WTC11 (cell line): ENCODE measurements at regions not wholly inside any gene's neighbourhood (a gene's known extent, or its start where the extent isn't known, plus 50 kb on each side); places are given as distances from the start of the nearest gene placed in this dataset.
"Not testable (repeated sequence)": the region's sequence is repeated elsewhere in the genome, so short reads cannot be mapped to it uniquely, and the experiment has no call there.

Experiments
- ATAC-seq: fragments of 200-7000 bp; cut with Tn5 transposase; 2 replicates; pipeline ENCODE4 v1.10.0; 2021; ENCODE audit warnings: mild to moderate bottlenecking, moderate library complexity
- CTCF ChIA-PET: fragments of 300-600 bp; sonication (Branson Sonifier 250); formaldehyde crosslinking; loops from one replicate; lab custom pipeline; 2021; ENCODE audit warnings: antibody characterized with exemption; lab: Charles Lee
- POLR2A ChIA-PET: fragments of 350-600 bp; sonication (Branson Sonifier 250); formaldehyde crosslinking; loops from one replicate; lab custom pipeline; 2021; ENCODE audit warnings: antibody characterized with exemption; lab: Charles Lee
- DNase-seq: peaks from one replicate; pipeline ENCODE4 v3.0.0; 2021; ENCODE audit warnings: low spot score
- H3K27ac Mint-ChIP-seq: 2 replicates; pipeline ENCODE4 v1.8.0; 2021; ENCODE audit warnings: mixed read lengths
- H3K27me3 Mint-ChIP-seq: 2 replicates; pipeline ENCODE4 v1.8.0; 2021; ENCODE audit warnings: low read depth, mild to moderate bottlenecking, moderate library complexity, mixed read lengths
- H3K36me3 Mint-ChIP-seq: 2 replicates; pipeline ENCODE4 v1.8.0; 2021; ENCODE audit warnings: mixed read lengths
- H3K4me1 Mint-ChIP-seq: 2 replicates; pipeline ENCODE4 v1.8.0; 2022; ENCODE audit warnings: mixed read lengths
- H3K4me3 Mint-ChIP-seq: 2 replicates; pipeline ENCODE4 v1.8.0; 2021; ENCODE audit warnings: mild to moderate bottlenecking, moderate library complexity, mixed read lengths
- H3K9me3 Mint-ChIP-seq: 2 replicates; pipeline ENCODE4 v1.8.0; 2021; ENCODE audit warnings: mixed read lengths
- CREM ChIP-seq: sonication (generic); formaldehyde crosslinking; IDR thresholded peaks from 2 replicates; pipeline ENCODE4 v1.8.1; 2022; ENCODE audit warnings: mild to moderate bottlenecking, missing genetic modification reagents, moderate library complexity
- ELF4 ChIP-seq: sonication (generic); formaldehyde crosslinking; IDR thresholded peaks from 2 replicates; pipeline ENCODE4 v1.8.1; 2022; ENCODE audit warnings: low read depth, mild to moderate bottlenecking, moderate library complexity, missing genetic modification reagents
- ESRRA ChIP-seq: sonication (generic); formaldehyde crosslinking; IDR thresholded peaks from 2 replicates; pipeline ENCODE4 v1.8.1; 2022; ENCODE audit warnings: mild to moderate bottlenecking, missing genetic modification reagents, borderline replicate concordance
- FOXP1 ChIP-seq: sonication (generic); formaldehyde crosslinking; IDR thresholded peaks from 2 replicates; pipeline ENCODE4 v1.8.0; 2022; ENCODE audit warnings: missing genetic modification reagents, mild to moderate bottlenecking, moderate library complexity, borderline replicate concordance
- GABPB1 ChIP-seq: sonication (generic); formaldehyde crosslinking; IDR thresholded peaks from 2 replicates; pipeline ENCODE4 v1.8.1; 2023; ENCODE audit warnings: mild to moderate bottlenecking, missing genetic modification reagents
- GTF2I ChIP-seq: fragments of 250-450 bp; sonication (Bioruptor Pico); conservative IDR thresholded peaks from 2 replicates; pipeline ENCODE4 v1.4.0; 2021; ENCODE audit warnings: mild to moderate bottlenecking
- KAT7 ChIP-seq: sonication (generic); formaldehyde crosslinking; IDR thresholded peaks from 2 replicates; pipeline ENCODE4 v1.8.1; 2023; ENCODE audit warnings: missing genetic modification reagents, mild to moderate bottlenecking, borderline replicate concordance
- NFATC4 ChIP-seq: fragments of 250-450 bp; sonication (Bioruptor Pico); IDR thresholded peaks from 2 replicates; pipeline ENCODE4 v1.9.0; 2021; ENCODE audit warnings: mild to moderate bottlenecking
- NFE2L1 ChIP-seq: sonication (generic); formaldehyde crosslinking; IDR thresholded peaks from 2 replicates; pipeline ENCODE4 v1.8.1; 2023; ENCODE audit warnings: missing genetic modification reagents
- OVOL2 ChIP-seq: fragments of 250-450 bp; sonication (Bioruptor Pico); IDR thresholded peaks from 2 replicates; pipeline ENCODE4 v1.9.0; 2021; ENCODE audit warnings: mild to moderate bottlenecking, borderline replicate concordance
- PREB ChIP-seq: sonication (generic); formaldehyde crosslinking; IDR thresholded peaks from 2 replicates; pipeline ENCODE4 v1.8.1; 2022; ENCODE audit warnings: mild to moderate bottlenecking, missing genetic modification reagents, moderate library complexity, borderline replicate concordance
- PRRX2 ChIP-seq: fragments of 250-450 bp; sonication (Bioruptor Pico); IDR thresholded peaks from 2 replicates; pipeline ENCODE4 v1.8.0; 2021; ENCODE audit warnings: mild to moderate bottlenecking
- ZBTB21 ChIP-seq: sonication (generic); formaldehyde crosslinking; IDR thresholded peaks from 2 replicates; pipeline ENCODE4 v1.8.1; 2023; ENCODE audit warnings: mild to moderate bottlenecking, missing genetic modification reagents, borderline replicate concordance
- ZNF138 ChIP-seq: sonication (generic); formaldehyde crosslinking; conservative IDR thresholded peaks from 2 replicates; pipeline ENCODE4 v1.8.1; 2022; ENCODE audit warnings: mild to moderate bottlenecking, moderate library complexity, missing genetic modification reagents
- ZNF281 ChIP-seq: sonication (generic); formaldehyde crosslinking; IDR thresholded peaks from 2 replicates; pipeline ENCODE4 v1.8.0; 2023; ENCODE audit warnings: mild to moderate bottlenecking, missing genetic modification reagents
- ZNF317 ChIP-seq: sonication (generic); formaldehyde crosslinking; IDR thresholded peaks from 2 replicates; pipeline ENCODE4 v1.8.1; 2023; ENCODE audit warnings: low read depth, mild to moderate bottlenecking, moderate library complexity, missing genetic modification reagents, borderline replicate concordance
- ZNF416 ChIP-seq: fragments of 250-450 bp; sonication (Bioruptor Pico); IDR thresholded peaks from 2 replicates; pipeline ENCODE4 v1.9.0; 2021; ENCODE audit warnings: mild to moderate bottlenecking, inconsistent platforms
- ZNF425 ChIP-seq: fragments of 250-450 bp; sonication (Bioruptor Pico); conservative IDR thresholded peaks from 2 replicates; pipeline ENCODE4 v1.9.0; 2021; ENCODE audit warnings: mild to moderate bottlenecking
- ZNF671 ChIP-seq: fragments of 250-450 bp; sonication (Bioruptor Pico); IDR thresholded peaks from 2 replicates; pipeline ENCODE4 v1.8.0; 2021; ENCODE audit warnings: mild to moderate bottlenecking
- TF ChIP-seq, protein P1 (sequence below): fragments of 250-450 bp; sonication (Bioruptor Pico); IDR thresholded peaks from 2 replicates; pipeline ENCODE4 v1.9.0; 2021; ENCODE audit warnings: moderate library complexity, mild to moderate bottlenecking, inconsistent platforms, borderline replicate concordance
- TF ChIP-seq, protein P2 (sequence below): sonication (generic); formaldehyde crosslinking; IDR thresholded peaks from 2 replicates; pipeline ENCODE4 v1.8.1; 2022; ENCODE audit warnings: low read depth, missing genetic modification reagents, borderline replicate concordance
- TF ChIP-seq, protein P3 (sequence below): sonication (generic); formaldehyde crosslinking; conservative IDR thresholded peaks from 2 replicates; pipeline ENCODE4 v1.8.1; 2022; ENCODE audit warnings: mild to moderate bottlenecking, missing genetic modification reagents
- TF ChIP-seq, protein P4 (sequence below): sonication (generic); formaldehyde crosslinking; IDR thresholded peaks from 2 replicates; pipeline ENCODE4 v1.8.0; 2022; ENCODE audit warnings: mild to moderate bottlenecking, missing genetic modification reagents

- TF ChIP-seq GTF2I (CRISPR knock-in tag) (no peak), NFATC4 (CRISPR knock-in tag) (no peak), GABPB1 (CRISPR knock-in tag) (no peak), ZNF425 (CRISPR knock-in tag) (no peak), NFE2L1 (CRISPR knock-in tag) (no peak), OVOL2 (CRISPR knock-in tag) (no peak)
- TF ChIP-seq, protein P1, sequence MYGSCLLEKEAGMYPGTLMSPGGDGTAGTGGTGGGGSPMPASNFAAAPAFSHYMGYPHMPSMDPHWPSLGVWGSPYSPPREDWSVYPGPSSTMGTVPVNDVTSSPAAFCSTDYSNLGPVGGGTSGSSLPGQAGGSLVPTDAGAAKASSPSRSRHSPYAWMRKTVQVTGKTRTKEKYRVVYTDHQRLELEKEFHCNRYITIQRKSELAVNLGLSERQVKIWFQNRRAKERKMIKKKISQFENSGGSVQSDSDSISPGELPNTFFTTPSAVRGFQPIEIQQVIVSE: no peak
- TF ChIP-seq, protein P2, sequence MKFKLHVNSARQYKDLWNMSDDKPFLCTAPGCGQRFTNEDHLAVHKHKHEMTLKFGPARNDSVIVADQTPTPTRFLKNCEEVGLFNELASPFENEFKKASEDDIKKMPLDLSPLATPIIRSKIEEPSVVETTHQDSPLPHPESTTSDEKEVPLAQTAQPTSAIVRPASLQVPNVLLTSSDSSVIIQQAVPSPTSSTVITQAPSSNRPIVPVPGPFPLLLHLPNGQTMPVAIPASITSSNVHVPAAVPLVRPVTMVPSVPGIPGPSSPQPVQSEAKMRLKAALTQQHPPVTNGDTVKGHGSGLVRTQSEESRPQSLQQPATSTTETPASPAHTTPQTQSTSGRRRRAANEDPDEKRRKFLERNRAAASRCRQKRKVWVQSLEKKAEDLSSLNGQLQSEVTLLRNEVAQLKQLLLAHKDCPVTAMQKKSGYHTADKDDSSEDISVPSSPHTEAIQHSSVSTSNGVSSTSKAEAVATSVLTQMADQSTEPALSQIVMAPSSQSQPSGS (CRISPR knock-in tag): no peak
- TF ChIP-seq, all 79 proteins: peak for 0
Measured at GRCh38 chr22:40108396-40108795, 69.3 kb upstream of the TNRC6B start (continued).

DNA sequence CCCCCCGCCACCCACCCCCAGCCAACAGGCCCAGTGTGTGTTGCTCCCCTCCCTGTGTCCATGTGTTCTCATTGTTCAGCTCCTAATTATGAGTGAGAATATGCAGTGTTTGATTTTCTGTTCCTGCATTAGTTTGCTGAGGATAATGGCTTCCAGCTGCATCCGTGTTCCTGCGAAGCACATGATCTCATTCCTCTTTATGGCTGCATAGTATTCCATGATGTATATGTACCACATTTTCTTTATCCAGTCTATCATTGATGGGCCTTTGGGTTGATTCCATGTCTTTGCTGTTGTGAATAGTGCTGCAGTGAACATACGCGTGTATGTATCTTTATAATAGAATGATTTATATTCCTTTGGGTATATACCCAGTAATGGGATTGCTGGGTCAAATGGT is 68.8 kb upstream of the TNRC6B start:
- H3K4me1 Mint-ChIP-seq, DNase-seq, H3K9me3 Mint-ChIP-seq, H3K4me3 Mint-ChIP-seq, CTCF ChIA-PET, ATAC-seq, H3K27ac Mint-ChIP-seq, H3K27me3 Mint-ChIP-seq, POLR2A ChIA-PET, H3K36me3 Mint-ChIP-seq: not testable (repeated sequence)

GRCh38 chr22:40111451-40111850 is 66.3 kb upstream of the TNRC6B start:
- ChIA-PET POLR2A (no interaction called here), CTCF (interaction anchor here (1.2 kb wide), 1 partner anchor 237 kb away, joined by 3 read pairs; no protein-coding TSS in a partner anchor)
- no peaks in the 10 kb centered on the region for H3K36me3 Mint-ChIP-seq
- H3K9me3 Mint-ChIP-seq: no peaks in the 10 kb centered on the region
- no peak overlapping the region for H3K4me3 Mint-ChIP-seq
- H3K27me3 Mint-ChIP-seq: no peaks in the 10 kb centered on the region
- peaks cover 8% of the 10 kb centered on the region for H3K4me1 Mint-ChIP-seq
- TF ChIP-seq ESRRA (CRISPR knock-in tag) (no peak), PRRX2 (CRISPR knock-in tag) (no peak), KAT7 (CRISPR knock-in tag) (no peak), ZNF416 (CRISPR knock-in tag) (no peak), ELF4 (no peak), FOXP1 (no peak), ZNF317 (CRISPR knock-in tag) (no peak), ZBTB21 (CRISPR knock-in tag) (no peak), CREM (no peak), OVOL2 (CRISPR knock-in tag) (no peak), PREB (no peak), ZNF281 (no peak), ZNF138 (no peak), ZNF671 (no peak)
- TF ChIP-seq, protein P3, sequence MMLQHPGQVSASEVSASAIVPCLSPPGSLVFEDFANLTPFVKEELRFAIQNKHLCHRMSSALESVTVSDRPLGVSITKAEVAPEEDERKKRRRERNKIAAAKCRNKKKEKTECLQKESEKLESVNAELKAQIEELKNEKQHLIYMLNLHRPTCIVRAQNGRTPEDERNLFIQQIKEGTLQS: no peak
- TF ChIP-seq, protein P4, sequence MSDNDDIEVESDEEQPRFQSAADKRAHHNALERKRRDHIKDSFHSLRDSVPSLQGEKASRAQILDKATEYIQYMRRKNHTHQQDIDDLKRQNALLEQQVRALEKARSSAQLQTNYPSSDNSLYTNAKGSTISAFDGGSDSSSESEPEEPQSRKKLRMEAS: no peak
- TF ChIP-seq, all 79 proteins: peak for 0
- DNase-seq: no peak
- H3K27ac Mint-ChIP-seq: no peak overlapping the region
- ATAC-seq: no peak
